Midbrain (tissue), 1 donor: ENCODE measurements at regions not wholly inside any gene's neighbourhood (a gene's known extent, or its start where the extent isn't known, plus 50 kb on each side); places are given as distances from the start of the nearest gene placed in this dataset.
"Not testable (repeated sequence)": the region's sequence is repeated elsewhere in the genome, so short reads cannot be mapped to it uniquely, and the experiment has no call there.

Experiments
- DNase-seq: peaks from one replicate; lab custom pipeline; 2025; lab: John Stamatoyannopoulos, UW

DNA sequence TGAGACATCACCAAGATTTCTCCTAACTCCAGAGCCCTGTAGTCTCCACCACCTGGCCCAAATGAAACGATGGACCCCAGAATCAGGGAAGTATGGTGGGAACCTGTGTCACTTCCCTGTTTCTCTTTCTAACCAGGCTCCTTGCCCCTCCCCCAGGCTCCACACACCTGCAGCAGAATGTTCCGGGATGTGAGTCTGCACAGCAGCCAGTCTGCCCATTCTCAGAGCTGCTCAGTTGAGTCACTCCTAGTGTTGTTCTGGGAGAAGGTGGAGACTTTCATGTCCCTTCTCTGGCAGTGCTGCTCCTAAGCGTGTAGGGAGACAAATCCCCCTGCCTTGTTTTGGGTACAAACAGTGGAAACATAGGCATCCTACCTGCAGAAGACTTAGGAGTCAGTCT lies 76.0 kb upstream of the XPA start:
- no peak for DNase-seq

DNA sequence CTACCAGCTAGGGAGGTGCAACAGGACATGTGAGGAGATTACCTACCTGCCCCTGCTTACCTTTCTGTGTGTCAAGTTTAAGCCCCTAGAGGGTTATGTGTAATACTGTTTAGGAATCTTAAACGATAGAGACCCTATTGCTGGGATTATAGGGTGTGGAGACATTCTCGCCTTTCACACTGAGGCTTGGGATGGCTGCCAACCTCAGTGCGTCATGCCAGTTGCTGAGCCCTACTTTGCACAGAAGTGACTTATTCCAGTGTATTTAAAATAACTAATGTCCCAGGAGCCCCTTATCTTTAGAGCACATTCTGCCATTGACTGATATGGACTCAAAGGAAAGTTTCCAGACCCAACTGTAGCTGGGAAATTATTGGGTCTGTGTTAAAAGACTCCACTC lies 76.6 kb upstream of the XPA start:
- no peak for DNase-seq

DNA sequence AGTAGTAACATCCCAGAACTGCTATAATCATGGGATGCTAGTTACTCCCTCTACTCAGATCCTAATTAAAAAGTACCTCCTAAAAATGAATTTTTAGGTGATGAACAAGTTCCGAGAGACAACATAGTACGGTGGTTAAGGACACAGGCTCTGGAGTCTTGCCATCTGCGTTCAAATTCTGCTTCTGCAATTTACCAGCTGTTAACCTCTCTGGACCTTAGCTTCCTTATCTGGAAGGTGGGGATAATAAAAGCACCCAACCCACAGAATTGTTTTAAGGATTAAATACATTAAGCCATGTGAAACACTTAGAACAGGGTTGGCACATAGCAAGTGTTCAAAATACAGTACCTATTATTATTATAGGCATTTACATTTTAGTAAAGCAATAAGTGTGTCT lies 77.5 kb upstream of the XPA start:
- no peak for DNase-seq

GRCh38 chr9:97778740-97779139 lies 74.3 kb upstream of the FOXE1 start:
- not testable (repeated sequence) for DNase-seq

DNA sequence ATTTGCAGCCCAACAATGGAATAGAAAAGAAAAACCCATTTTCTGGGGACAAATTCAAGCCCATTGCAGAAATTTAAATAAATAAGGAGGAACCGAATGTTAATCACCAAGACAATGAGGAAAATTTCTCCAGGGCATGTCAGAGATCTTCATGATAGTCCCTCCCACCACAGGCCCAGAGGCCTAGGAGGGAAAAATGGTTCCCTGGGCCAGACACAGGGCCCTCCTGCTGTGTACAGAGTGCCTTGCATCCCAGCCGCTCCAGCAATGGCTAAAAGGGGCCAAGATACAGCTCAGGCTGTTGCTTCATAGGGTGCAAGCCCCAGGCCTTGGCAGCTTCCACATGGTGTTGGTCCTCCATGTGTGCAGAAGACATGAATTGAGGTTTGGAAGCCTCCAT lies 73.4 kb upstream of the FOXE1 start:
- no peak for DNase-seq

DNA sequence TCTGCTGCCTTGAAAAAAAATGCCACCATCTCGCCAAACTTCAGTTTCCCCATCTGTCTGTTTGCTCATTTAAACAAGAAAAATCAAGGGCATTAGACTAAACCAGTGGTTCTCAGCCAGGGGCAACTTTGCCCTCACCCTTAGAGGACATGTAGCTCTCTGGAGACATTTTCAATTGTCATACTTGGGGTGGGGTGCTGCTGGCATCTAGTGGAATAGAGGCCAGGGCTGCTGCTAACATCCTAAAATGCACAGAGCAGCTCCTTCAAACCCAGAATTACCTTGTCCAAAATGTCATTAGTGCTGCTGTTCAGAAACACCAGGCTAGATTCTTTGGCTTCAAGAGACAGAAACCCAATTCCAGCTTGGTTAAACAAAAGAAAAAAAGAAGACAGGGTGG lies 71.1 kb upstream of the FOXE1 start:
- DNase-seq: no peak

- DNase-seq: no peak
Observed at GRCh38 chr9:97786341-97786740, 66.7 kb upstream of the FOXE1 start.

DNA sequence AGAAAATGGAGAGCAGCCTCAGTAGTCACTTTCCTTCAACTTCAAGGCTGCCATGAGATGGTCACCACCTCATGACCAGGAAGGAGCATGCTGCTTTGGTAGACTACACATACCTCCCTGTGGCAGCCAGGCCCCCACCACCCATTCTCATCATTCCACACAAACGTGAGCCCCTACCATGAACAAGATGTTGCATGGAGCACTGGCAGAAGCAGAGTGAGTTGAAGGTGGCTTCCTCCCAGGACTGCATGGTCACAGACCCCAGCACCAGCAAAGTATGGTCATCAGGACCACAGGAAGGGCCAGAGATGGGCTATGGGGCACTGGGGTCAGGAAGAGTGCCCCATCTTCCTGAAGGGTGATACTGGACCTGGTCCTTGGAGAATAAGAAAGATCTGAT lies 65.5 kb upstream of the FOXE1 start:
- DNase-seq: no peak

- DNase-seq: no peak
Observed at GRCh38 chr9:97788763-97789663, 64.0 kb upstream of the FOXE1 start.

- DNase-seq: no peak
Observed at GRCh38 chr9:97790542-97790941, 62.5 kb upstream of the FOXE1 start.

- DNase-seq: no peak
Observed at GRCh38 chr9:97791542-97791941, 61.5 kb upstream of the FOXE1 start.

DNA sequence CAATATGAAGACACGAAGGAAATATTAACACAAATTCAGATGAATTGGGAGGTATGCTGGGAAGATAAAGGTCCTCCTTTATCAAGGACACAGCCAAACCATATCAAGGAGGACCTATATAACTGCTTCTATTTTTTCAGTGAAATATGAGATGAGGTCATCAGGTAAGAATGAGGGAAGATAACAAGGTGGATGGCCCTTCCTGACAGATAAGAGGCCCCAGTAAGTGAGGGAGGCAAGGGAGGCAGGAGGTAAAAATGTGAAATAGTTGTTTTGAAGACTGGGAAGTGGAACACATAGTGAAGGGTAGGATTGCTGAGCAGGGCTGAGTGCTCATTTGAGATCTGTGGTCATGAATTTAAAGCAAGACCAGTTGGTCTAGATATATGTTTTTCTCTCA lies 60.0 kb upstream of the FOXE1 start:
- DNase-seq: no peak

GRCh38 chr9:97794666-97795065 lies 58.4 kb upstream of the FOXE1 start:
- DNase-seq: no peak

DNA sequence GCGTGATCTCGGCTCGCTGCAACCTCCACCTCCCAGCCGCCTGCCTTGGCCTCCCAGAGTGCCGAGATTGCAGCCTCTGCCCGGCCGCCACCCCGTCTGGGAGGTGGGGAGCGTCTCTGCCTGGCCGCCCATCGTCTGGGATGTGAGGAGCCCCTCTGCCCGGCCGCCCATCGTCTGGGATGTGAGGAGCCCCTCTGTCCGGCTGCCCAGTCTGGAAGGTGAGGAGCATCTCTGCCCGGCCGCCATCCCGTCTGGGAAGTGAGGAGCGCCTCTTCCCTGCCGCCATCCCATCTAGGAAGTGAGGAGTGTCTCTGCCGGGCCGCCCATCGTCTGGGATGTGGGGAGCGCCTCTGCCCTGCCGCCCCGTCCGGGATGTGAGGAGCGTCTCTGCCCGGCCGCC lies 56.9 kb upstream of the FOXE1 start:
- not testable (repeated sequence) for DNase-seq

- DNase-seq: no peak
Observed at GRCh38 chr9:97801180-97801579, 51.8 kb upstream of the FOXE1 start.

GRCh38 chr9:97802276-97802675 lies 50.8 kb upstream of the FOXE1 start:
- no peak for DNase-seq

- peak; percentile 70 for DNase-seq
Observed at GRCh38 chr9:97803167-97804058, 49.6 kb upstream of the FOXE1 start.
